Loucy (cell line): ENCODE measurements at regions not wholly inside any gene's neighbourhood (a gene's known extent, or its start where the extent isn't known, plus 50 kb on each side); places are given as distances from the start of the nearest gene placed in this dataset.

ENCODE experiments used
- H2AFZ ChIP-seq: fragments of 200-600 bp; sonication (generic); 2 replicates; pipeline ENCODE4 v1.6.0; 2016; ENCODE audit warnings: antibody characterized with exemption, mild to moderate bottlenecking, low read length, moderate library complexity
- H3F3A ChIP-seq: fragments of 200-600 bp; 2 replicates; pipeline ENCODE4 v1.6.0; 2016; ENCODE audit warnings: antibody characterized with exemption, low read depth, mild to moderate bottlenecking
- H3K27me3 ChIP-seq: fragments of 200-600 bp; sonication (generic); 2 replicates; pipeline ENCODE4 v1.6.1; 2014; ENCODE audit warnings: low read length, mild to moderate bottlenecking; ENCODE audit not compliant: insufficient read depth, poor library complexity, severe bottlenecking
- H3K36me3 ChIP-seq: fragments of 200-600 bp; sonication (generic); 2 replicates; pipeline ENCODE4 v1.6.1; 2016; ENCODE audit warnings: low read length; ENCODE audit not compliant: insufficient read depth
- H3K4me1 ChIP-seq: fragments of 200-600 bp; sonication (generic); 2 replicates; pipeline ENCODE4 v1.5.1; 2014; ENCODE audit warnings: low read length, mild to moderate bottlenecking; ENCODE audit not compliant: insufficient read depth, poor library complexity, severe bottlenecking
- H3K4me2 ChIP-seq: fragments of 200-600 bp; sonication (generic); 2 replicates; pipeline ENCODE4 v1.6.0; 2014; ENCODE audit warnings: antibody characterized with exemption, low read length, low read depth, mild to moderate bottlenecking; ENCODE audit not compliant: poor library complexity, severe bottlenecking
- H3K4me3 ChIP-seq: fragments of 200-600 bp; sonication (generic); 2 replicates; pipeline ENCODE4 v1.5.1; 2014; ENCODE audit warnings: low read length, mild to moderate bottlenecking, mixed read lengths; ENCODE audit not compliant: poor library complexity, severe bottlenecking
- H3K79me2 ChIP-seq: fragments of 200-600 bp; sonication (generic); 2 replicates; pipeline ENCODE4 v1.6.1; 2014; ENCODE audit warnings: low read length; ENCODE audit not compliant: insufficient read depth
- H3K9ac ChIP-seq: fragments of 200-600 bp; sonication (generic); 2 replicates; pipeline ENCODE4 v1.6.0; 2014; ENCODE audit warnings: mild to moderate bottlenecking, low read depth, low read length, moderate library complexity; ENCODE audit not compliant: poor library complexity, severe bottlenecking
- H3K9me2 ChIP-seq: fragments of 200-600 bp; sonication (generic); replicated peaks from 2 replicates; pipeline ENCODE4 v1.6.1; 2016; ENCODE audit warnings: low read depth, low read length, mixed read lengths
- H3K9me3 ChIP-seq: fragments of 200-600 bp; sonication (generic); 2 replicates; pipeline ENCODE4 v1.6.1; 2014; ENCODE audit warnings: mild to moderate bottlenecking, antibody characterized with exemption, low read length, low read depth; ENCODE audit not compliant: insufficient read depth
- H4K20me1 ChIP-seq: fragments of 200-600 bp; sonication (generic); 2 replicates; pipeline ENCODE4 v1.6.0; 2014; ENCODE audit warnings: antibody characterized with exemption, low read length, mild to moderate bottlenecking; ENCODE audit not compliant: insufficient read depth, poor library complexity, severe bottlenecking
- CTCF ChIP-seq: fragments of 200-600 bp; sonication (generic); conservative IDR thresholded peaks from 2 replicates; pipeline ENCODE4 v1.5.1; 2014; ENCODE audit warnings: mild to moderate bottlenecking, antibody characterized with exemption, low read length
- EZH2phosphoT487 ChIP-seq: fragments of 200-600 bp; IDR thresholded peaks from 2 replicates; pipeline ENCODE4 v1.6.1; 2018; ENCODE audit warnings: antibody characterized with exemption, mild to moderate bottlenecking, moderate library complexity, borderline replicate concordance

DNA sequence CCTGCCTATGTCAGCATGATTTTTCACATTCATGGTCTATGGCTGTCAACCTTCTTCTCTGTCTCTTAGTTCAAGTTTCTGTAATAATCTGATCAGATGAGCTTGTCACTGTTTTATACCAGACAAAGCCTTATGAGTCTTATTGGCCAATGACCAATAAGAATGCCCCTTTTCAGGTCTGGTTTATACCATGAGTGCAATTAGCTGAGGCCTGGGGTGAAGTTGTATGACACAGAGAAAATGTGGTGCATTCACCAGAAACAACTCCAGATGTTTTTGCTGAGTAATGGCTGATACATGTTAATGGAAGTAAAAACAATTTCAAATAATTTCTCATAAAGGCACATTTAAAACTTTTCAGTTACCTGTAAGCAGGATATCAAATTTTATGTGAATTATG is 218.6 kb upstream of the CDH8 start:
- Histone ChIP-seq H3K27me3 (no peaks in the 10 kb centered on the region), H2AFZ (no peak overlapping the region), H3K9ac (no peak overlapping the region)

DNA sequence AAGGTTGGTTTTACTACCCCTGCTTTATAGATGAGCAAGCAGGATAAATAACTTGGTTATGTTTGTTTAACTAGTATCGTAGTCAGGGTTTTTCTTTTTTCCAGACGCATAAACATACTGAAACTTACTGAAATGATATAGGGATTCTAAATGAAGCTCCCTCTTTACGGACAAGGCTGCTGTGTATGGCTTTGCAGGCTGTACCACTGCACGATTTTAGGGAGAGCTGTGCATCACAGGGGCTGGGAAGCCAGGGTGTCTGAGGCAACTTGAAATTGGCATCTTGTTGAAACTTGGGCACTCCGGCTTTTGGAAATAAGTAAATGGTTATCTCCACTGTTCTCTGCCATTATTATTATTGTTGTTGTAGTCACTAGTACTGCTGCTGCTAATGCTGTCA is 218.1 kb upstream of the CDH8 start:
- Histone ChIP-seq H3K27me3 (no peaks in the 10 kb centered on the region), H3K4me1 (no peaks in the 10 kb centered on the region), H3K4me3 (no peak overlapping the region), H3K9ac (no peak overlapping the region), H3K79me2 (no peaks in the 10 kb centered on the region), H3K4me2 (no peak overlapping the region), H3F3A (no peaks in the 10 kb centered on the region), H3K9me3 (no peaks in the 10 kb centered on the region), H4K20me1 (no peaks in the 10 kb centered on the region), H3K9me2 (no peaks in the 10 kb centered on the region), H2AFZ (no peak overlapping the region), H3K36me3 (no peaks in the 10 kb centered on the region)
- TF ChIP-seq CTCF (no peak), EZH2phosphoT487 (no peak)

More for the DNA sequence above, 218.6 kb upstream of the CDH8 start:
- H3K4me1 ChIP-seq: no peaks in the 10 kb centered on the region
- no peaks in the 10 kb centered on the region for H3F3A ChIP-seq
- no peaks in the 10 kb centered on the region for H3K79me2 ChIP-seq
- H4K20me1 ChIP-seq: no peaks in the 10 kb centered on the region
- H3K9me2 ChIP-seq: no peaks in the 10 kb centered on the region
- TF ChIP-seq CTCF (no peak), EZH2phosphoT487 (no peak)
- no peaks in the 10 kb centered on the region for H3K36me3 ChIP-seq
- no peak overlapping the region for H3K4me2 ChIP-seq
- H3K9me3 ChIP-seq: no peaks in the 10 kb centered on the region
- H3K4me3 ChIP-seq: no peak overlapping the region

GRCh38 chr16:62253966-62254365 is 217.7 kb upstream of the CDH8 start:
- H3K36me3 ChIP-seq: no peaks in the 10 kb centered on the region
- H4K20me1 ChIP-seq: no peaks in the 10 kb centered on the region
- H3K4me3 ChIP-seq: no peak overlapping the region
- H3K9ac ChIP-seq: no peak overlapping the region
- no peaks in the 10 kb centered on the region for H3K4me1 ChIP-seq
- TF ChIP-seq EZH2phosphoT487 (no peak), CTCF (no peak)
- H3K4me2 ChIP-seq: no peak overlapping the region
- no peaks in the 10 kb centered on the region for H3K9me2 ChIP-seq
- no peaks in the 10 kb centered on the region for H3K27me3 ChIP-seq
- no peaks in the 10 kb centered on the region for H3F3A ChIP-seq
- no peak overlapping the region for H2AFZ ChIP-seq
- H3K9me3 ChIP-seq: no peaks in the 10 kb centered on the region
- no peaks in the 10 kb centered on the region for H3K79me2 ChIP-seq
